NOMO-1 treated with DMSO at 0.1 percent for 48 hours (cell line): ENCODE measurements at regions not wholly inside any gene's neighbourhood (a gene's known extent, or its start where the extent isn't known, plus 50 kb on each side); places are given as distances from the start of the nearest gene placed in this dataset.
"Not testable (repeated sequence)": the region's sequence is repeated elsewhere in the genome, so short reads cannot be mapped to it uniquely, and the experiment has no call there.

ENCODE experiments used
- DNase-seq: peaks from one replicate; lab custom pipeline; 2025; ENCODE audit not compliant: unreplicated experiment; lab: John Stamatoyannopoulos, UW

DNA sequence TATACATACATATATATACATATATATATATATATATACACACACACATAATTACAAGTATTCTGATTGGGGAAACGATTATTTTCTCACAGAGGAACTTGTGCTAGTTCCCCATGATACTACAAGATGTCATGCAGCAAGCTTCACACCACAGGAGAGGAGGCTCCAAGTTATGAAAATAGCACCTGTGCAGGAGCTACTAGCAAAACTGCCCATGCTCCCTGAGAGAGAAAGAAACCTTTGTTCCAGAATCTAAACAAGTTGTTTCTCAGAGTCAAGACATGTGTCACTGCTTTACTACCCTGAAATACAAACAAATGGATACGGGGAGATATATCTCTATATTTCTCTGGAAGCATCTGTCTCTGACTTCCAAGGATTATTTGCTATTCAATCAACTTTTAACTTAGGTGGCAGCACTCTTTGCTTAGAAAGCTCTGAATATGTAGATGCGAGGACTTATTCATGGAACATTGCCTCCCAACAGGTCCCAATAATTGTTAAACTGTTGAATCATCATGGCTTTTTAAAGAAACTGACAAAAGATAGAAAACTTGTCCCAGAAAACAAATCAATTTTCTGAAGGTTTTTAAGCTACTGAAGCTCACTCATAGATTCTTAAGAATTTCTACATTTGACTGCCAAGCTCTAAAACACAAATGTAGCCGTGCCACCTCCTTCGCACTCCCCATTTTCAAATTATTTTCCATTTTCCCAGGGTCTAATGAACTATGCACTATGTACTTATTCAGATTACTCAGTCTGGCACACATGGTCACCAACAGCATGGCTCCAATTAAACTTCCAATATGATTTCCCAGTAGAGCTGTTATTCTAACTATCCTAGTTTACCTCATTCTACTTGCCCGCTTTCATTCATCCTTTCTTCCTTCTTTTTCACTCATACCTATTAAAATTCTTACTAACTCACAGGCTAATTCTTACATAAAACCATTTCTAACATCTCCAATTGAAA, 929.1 kb downstream of the LTN1 start:
- DNase-seq = no peak

DNA sequence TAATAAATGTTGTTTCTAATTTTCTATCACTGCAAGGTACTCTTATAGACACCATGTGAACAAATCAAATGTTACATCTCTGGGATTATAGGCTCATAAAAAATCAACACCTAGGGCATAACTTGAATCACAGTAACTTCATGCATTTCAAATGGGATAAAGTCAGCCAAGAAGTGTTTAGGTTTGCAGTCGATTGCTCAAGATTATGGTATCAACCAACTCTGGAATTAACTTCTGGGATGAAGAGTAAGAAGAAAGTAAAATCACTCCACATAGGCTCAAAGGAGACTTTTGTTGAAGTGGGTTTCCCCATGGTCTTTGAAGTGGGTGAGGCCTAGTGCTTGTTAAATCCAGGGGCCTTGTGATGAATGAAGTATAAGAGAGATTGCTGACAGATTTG, 939.7 kb downstream of the LTN1 start:
- not testable (repeated sequence) for DNase-seq

DNA sequence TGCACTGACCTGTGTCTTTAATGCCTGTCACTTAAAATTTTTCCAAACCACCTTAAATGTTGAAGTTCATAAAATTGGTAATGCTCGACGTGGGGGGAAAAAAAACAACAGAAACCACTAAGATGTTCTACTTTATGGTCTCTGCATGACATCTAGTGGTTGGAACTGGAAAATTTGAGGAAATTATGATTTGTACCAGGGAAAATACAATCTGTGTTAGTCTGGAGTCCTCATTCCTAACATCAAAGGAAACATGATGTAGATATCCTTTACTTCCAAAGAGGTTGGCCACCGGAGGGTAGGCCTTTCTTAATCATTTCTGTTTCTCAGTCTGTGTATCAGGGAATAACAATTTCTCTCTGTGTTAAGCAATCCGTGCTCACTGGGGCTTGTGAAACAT, 941.0 kb downstream of the LTN1 start:
- DNase-seq = peak; percentile 53

DNA sequence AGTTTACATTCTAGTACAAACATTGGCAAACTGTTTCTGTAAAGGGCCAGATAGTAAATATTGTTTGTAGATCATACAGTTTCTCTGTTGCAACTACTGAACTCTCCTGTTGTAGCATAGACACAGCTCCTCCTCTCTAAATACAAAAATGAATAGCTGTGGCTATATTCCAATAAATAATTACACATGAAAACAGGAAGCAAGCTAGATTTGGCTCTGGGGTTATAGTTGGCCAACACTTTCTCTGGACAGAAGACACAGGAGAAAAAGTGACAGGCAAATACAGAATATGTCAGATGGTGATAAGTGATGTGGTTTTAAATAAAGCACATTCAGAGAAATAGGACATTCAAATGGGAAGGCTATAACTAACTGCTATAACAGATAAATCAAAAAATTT, 957.0 kb downstream of the LTN1 start:
- not testable (repeated sequence) for DNase-seq

DNA sequence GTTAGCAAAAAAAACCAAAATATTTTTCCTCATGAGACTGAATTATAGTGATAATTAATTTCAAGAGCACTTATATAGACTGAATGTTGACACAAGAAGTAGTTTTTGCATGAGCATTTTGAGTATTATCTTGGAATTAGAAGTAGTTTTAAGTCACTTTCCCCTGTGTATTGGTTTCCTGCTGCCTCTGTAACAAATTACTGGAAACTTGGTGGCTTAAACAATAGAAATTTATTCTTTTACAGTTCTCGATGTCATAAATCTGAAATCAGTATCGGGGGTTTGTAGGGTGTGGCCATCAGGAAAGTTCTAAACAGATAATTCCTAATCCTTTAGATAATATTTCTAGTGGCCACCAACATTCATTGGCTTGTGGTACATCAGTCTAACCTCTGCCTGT, 957.8 kb downstream of the LTN1 start:
- not testable (repeated sequence) for DNase-seq

DNA sequence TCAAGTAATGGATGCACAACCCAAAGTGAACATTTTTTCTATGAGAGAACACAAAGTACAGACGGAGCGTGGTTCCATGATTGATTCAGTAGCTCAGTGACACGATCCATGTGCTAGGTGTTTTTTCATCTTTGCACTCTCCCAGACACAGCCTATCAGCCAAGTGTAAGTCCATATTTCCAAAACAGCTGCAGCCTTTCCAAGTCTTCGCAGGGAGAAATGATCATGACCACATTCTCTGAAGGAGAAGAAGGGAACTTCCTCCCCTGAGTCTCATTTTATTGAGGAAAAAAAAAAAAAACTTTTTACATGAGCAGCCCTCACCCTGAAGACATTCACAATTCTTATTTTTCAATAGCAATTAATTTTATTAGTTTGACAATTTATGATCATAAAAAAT, 958.3 kb downstream of the LTN1 start:
- DNase-seq = not testable (repeated sequence)

DNA sequence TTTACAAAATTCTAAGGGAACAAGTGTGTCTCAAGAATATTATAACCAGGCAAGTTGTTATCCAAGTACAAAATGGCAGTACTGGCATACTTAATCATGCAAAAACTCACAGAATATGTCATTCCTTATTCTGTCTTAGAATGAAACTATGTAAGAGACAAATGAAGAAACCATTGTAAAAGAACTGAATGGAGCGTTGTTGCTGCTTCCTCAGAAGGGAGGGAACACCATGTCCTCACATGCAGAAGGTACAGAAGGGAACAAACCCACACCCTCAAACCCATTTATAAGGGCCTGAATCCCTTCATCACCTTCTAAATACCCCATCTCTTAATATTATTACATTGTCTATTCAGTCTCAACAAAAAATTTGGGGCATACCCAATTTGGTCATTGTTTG, 960.0 kb downstream of the LTN1 start:
- not testable (repeated sequence) for DNase-seq

DNA sequence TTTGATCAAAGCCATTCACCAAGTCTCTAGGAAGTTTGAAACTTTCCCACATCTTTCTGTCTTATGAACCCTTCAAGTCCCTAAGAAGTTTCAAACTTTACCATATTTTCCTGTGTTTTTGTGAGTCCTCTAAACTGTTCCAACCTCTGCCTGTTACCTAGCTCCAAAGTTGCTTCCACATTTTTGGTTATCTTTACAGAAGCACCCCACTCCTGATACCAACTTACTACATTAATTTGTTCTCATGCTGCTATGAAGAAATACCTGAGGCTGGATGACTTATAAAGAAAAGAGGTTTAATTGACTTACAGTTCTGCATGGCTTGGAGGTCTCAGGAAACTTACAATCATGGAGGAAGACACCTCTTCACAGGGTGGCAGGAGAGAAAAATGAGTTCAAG, 961.6 kb downstream of the LTN1 start:
- not testable (repeated sequence) for DNase-seq

DNA sequence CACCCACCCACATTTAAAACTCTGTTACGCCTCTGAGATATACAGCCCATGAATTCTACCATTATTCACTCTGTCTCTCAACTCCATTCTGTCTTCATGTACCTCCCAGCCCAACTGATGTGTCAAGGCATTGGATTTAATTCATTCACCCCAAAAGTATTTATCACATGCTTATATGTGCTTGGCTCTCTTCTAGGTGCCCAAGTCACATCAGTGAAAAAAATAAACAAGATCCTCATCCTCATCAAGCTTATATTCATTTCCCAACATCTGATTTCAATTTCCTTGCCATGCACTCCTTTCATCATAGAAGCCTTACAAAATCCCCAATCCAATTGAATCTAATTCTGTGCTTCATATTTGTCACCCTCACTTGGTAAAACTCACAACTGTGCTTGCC, 967.6 kb downstream of the LTN1 start:
- DNase-seq = no peak

DNA sequence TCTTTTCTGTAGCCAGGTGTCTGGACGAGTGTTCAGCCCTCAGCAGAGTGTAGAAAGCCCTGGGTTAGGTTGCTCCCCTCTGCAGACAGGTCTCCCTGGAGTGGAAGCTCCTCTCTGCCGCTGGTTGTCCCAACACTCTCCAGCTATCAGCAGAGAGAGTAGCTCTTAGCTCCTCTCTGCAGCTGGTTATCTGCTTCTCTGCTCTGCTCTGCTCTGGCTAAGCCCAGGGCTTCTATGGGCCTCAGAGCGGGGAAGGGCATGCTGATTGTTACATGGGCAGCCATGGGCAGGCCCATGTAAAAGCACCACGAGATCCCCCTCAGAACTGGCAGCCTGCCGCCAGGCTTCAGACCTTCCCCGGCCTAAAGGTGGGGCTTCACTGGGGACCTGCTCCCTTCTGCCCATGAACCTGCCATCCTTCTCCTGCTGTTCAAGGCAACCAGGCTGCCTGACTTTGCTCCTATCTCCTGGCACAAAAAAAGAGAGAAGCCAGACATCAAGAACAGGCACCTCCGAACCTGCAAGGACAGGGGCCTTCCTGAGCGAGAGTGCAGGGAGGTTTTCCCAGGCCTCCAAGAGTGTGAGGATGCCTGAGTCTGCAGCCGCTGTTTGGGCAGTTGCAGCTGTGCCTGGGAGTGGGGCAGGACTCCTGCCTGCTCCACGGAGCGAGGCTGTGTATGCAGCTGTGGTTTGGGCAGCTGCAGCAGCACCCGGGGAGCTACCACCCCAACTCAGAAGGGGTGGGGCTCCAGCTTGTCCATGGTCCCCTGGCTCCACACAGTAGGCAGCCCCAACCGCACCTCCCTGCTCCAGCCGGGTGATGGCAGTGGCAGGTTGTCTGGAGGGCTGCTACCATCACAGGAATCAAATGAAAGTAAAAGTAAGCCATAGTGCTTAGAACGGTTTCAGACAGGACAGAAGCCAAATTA, 973.7 kb downstream of the LTN1 start:
- no peak for DNase-seq

DNA sequence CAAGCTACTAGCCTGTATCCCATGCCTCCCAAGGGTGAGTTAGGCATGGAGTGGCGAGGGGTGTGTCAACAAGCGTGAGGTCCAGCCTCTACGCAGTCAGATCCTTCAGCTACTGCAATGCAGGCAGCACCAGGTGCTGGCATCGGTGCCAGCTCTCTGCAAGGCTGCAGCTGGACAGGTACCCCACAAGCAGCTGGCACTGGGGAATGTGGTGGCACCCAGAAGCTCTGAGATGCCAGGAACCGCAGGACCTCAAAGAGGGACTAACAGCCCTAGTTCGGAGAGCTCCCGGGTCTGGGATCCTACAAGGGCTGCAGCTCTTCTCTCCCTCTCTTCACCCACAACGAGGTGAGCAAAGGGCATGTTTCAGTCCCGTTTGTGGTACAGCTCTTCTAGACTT, 974.5 kb downstream of the LTN1 start:
- no peak for DNase-seq

DNA sequence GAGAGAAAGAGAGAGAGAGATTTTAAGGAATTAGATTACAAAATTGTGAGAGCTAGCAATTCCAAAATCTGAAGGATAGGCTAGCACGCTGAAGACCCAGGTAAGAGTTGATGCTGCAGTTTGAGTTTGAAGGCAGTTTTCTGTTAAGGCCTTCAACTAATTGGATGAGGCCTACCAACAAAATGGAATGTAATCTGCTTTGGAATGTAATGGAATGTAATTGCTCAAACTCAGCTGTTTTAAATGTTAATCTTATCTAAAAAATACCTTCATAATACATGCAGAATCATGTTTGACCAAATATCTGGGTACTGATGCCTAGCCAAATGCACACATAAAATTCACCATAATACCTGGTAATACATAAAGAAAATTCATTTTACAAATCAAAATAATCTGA, 976.1 kb downstream of the LTN1 start:
- DNase-seq = no peak

DNA sequence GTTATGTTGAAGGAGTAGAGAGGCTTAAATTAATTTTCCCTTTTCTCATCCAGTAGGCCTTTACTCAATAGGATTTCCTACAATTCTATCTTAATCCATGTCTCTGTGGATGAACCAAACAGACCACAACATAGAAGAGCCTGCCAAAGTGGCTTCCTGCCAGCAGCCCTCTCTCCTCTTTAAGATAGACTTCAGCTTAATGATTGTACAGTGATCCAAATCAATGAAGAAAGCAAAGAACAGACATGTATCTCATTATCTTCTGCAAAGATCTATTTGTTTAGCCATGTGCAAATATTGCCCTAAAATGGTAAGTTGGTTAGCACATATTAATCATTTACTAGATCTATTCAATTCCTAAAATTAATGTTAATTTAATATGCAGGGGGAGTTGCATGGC, 979.6 kb downstream of the LTN1 start:
- DNase-seq = not testable (repeated sequence)

DNA sequence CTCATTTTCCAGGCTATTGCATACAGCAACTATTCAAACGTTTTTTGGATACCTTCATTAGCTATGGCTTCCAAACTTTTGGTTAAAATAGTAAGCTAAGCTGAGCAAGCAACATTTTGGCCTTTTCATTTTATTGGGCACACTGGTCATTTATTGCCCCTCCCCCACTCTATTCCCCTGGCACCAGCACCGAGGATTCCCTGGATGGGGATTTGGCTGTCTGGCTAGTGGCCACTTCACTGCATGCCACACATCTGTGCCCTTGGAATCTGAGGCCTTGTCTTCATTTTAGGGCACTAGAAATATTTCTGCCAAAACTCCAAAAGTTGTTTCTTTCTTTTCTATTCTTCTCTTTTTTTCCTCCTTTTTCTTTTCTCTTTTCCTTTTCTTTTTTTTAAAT, 980.7 kb downstream of the LTN1 start:
- DNase-seq = not testable (repeated sequence)

DNA sequence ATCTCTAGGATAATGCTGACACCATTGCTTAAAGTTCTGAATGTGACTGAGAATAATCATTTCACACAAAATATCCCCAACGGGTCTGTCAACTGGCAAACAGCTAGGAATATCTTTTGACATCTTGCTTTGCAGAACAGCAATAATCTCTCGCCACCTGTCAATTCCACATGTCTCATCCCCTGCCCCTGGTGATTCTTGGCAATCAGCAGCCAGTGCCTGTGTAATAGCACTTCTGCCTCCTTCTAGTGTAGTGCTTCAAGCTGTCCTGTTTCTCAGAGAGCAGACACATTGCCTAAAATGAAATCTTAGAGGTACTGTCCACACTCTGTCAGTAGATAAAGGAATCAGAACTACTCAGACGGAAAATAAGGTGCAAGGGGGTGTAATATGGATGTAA, 984.4 kb downstream of the LTN1 start:
- DNase-seq = not testable (repeated sequence)

DNA sequence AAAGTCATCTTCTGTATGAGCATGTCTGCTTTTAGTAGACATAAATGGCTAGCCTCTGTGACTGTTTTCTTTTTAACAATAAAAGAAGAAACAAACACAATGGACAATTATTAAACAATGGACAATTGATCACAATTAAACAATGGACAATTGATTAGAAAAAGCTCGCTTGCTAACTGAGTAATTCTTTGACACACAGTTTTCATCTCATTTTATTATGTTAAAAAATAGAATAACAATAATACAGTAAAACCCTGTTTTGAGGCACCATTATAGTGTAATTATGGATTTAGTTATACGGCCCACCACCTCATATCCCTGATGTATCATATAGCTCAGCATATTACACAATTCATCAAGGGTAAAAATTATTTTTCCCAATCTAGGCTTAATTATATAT, 989.0 kb downstream of the LTN1 start:
- DNase-seq = not testable (repeated sequence)

DNA sequence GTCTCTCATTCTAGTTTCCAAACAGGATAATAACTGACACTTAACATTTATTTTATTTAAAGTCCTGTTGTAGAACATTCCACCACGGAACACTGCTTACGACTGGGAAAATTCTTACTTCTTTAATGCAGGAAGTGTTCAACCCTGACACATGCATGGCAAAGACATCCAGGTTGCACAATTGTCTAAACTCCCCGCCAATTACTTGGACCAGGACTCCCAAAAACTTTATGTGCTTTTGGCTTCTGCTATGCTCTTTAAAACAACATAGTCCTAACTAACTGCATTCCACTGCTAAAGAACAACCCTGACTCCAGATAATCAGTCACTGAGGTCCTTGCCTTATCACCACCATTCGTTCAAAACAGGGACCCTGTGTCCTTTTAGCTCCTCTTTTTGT, 995.8 kb downstream of the LTN1 start:
- not testable (repeated sequence) for DNase-seq

DNA sequence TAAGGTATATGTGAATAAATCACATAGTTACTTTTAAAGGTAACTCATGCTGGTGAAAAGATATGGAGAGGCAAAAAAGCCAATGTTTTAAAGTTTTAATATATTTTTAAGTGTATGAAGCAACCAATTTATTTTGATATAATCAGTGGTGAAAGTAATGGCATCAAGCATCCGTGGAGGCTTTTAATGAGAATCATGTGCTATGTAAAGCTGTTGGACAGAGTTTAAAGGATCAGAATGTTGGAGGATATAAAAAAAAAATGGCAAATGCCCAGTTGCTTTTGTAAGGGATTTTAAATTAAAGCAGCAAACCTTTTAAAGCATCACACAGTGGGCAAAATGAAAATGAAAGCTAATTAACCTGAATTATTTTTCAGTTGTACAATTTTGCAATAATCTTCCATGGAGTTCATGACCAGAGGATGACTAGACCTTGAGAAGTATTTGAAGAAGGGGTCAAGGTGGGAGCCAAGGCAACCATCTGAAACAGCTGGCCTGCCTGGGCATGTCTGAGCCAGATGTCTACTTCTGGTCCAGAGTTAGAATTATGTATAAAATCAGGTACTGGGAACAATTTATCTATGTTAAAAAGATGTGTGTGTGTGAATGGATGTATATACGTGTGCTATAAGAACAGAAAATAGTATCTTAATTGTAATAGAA, 1007.9 kb downstream of the LTN1 start:
- not testable (repeated sequence) for DNase-seq

DNA sequence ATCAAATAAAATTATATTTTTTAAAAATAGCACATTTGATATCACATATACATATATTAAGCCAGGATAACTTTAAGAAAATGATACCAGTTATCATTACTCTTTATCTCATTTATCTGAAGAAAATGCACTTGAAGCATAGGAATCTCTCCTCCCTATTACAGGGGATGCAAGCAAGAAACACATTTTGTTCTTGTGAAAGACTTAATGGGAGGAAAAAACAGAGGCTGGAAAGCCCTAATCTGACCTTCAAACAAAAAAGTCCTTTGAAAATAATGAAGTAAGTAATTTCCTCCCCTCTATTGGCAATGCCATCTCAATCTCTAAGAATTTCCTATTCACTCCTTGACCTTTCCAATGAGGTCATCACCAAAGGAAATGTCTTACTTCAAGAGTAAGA, 1012.6 kb upstream of the ADAMTS5 start:
- DNase-seq = not testable (repeated sequence)

DNA sequence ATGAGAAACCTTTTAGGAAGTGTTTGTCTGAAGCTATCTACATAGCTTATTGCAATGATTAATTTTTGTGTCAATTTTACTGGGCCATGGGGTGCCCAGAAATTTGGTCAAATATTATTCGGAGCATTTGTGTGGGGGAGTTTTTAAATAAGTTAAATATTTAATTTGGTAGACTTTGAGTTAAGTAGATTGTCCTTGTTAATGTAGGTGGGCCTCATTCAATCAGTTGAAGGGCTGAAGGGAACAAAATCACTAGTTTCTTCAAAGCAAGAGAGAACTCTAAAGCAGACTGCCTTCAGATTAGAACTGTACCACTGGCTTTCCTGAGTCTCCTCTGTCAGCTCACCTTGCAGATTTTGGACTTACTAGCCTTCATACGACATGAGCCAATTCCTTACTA, 1008.6 kb upstream of the ADAMTS5 start:
- DNase-seq = no peak

DNA sequence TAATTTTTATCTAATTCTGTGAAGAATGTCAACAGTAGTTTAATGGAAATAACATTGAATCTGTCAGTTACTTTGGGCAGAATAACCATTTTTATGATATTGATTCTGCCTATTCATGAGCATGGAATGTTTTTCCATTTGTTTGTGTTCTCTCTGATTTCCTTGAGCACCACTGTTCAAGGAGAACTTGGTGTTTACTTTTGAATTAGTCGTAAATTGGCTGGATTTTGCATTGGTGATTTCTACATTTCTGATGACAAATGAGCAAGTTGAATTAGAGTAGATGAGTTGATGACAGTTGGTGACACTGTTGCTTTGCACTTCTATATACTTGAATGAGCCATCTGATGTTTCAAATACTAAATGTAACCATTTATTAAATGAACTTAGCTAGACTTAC, 1007.3 kb upstream of the ADAMTS5 start:
- not testable (repeated sequence) for DNase-seq
